GM12878 (cell line): ENCODE measurements at regions not wholly inside any gene's neighbourhood (a gene's known extent, or its start where the extent isn't known, plus 50 kb on each side); places are given as distances from the start of the nearest gene placed in this dataset.

Experiments
- ATAC-seq: fragments of 200-7000 bp; cut with Tn5 transposase; 3 replicates; pipeline ENCODE4 v1.9.1; 2020; ENCODE audit warnings: mild to moderate bottlenecking, moderate library complexity
- BruUV-seq: library from RNA; stranded (reverse); fragments of 400-500 nt; replicated peaks from 2 replicates; lab custom pipeline; 2021; lab: Mats Ljungman, UMichigan
- CTCF ChIA-PET: fragments of 300-600 bp; sonication (Branson Sonifier 250); formaldehyde crosslinking; extraction: SDS; loops from one replicate; lab custom pipeline; 2021; ENCODE audit warnings: inconsistent platforms; lab: Yijun Ruan, JAX
- POLR2A ChIA-PET: fragments of 350-600 bp; formaldehyde crosslinking; extraction: SDS; loops from one replicate; lab custom pipeline; 2021; ENCODE audit warnings: inconsistent platforms; lab: Charles Lee
- RAD21 ChIA-PET: fragments of 300-600 bp; sonication (Branson Sonifier 250); formaldehyde crosslinking; loops from one replicate; lab custom pipeline; 2023; ENCODE audit warnings: antibody characterized with exemption; ENCODE audit not compliant: unreplicated experiment; lab: Charles Lee
- SMC1A ChIA-PET: fragments of 300-600 bp; sonication (Branson Sonifier 250); formaldehyde crosslinking; loops from one replicate; lab custom pipeline; 2023; ENCODE audit not compliant: unreplicated experiment, uncharacterized antibody; lab: Charles Lee
- DNase-seq: peaks from one replicate; pipeline ENCODE4 v3.0.0-alpha.2; 2011; ENCODE audit warnings: low read depth, low spot score
- FAIRE-seq: peaks from 3 replicates; lab custom pipeline; 2011; peaks lifted over from hg19 to GRCh38; lab: Jason Lieb, UNC
- H2AFZ ChIP-seq: 2 replicates; pipeline ENCODE4 v1.6.0; 2011; ENCODE audit warnings: low read depth, low read length, control low read depth; ENCODE audit not compliant: control insufficient read depth
- H3K27ac ChIP-seq: 2 replicates; pipeline ENCODE4 v1.5.1; 2011; ENCODE audit warnings: control low read depth; ENCODE audit not compliant: control insufficient read depth, insufficient read depth
- H3K27me3 ChIP-seq, 2 experiments: replicated peaks in 1 of 2; 2 replicates each; pipeline versions ENCODE4 v1.6.0 to v1.6.1; 2011; ENCODE audit warnings: low read length in 1 of 2; ENCODE audit not compliant: control insufficient read depth in 2 of 2, insufficient read depth in 2 of 2
- H3K36me3 ChIP-seq, 2 experiments: 2 replicates each; pipeline ENCODE4 v1.5.1; 2011; ENCODE audit warnings: low read length in 1 of 2; ENCODE audit not compliant: control insufficient read depth in 2 of 2, insufficient read depth in 2 of 2
- H3K4me1 ChIP-seq: 2 replicates; pipeline ENCODE4 v1.6.1; 2011; ENCODE audit warnings: mild to moderate bottlenecking, low read length, moderate library complexity, mixed read lengths; ENCODE audit not compliant: control insufficient read depth, insufficient read depth
- H3K4me2 ChIP-seq: 2 replicates; pipeline ENCODE4 v1.6.0; 2011; ENCODE audit warnings: control low read depth; ENCODE audit not compliant: control insufficient read depth, insufficient read depth
- H3K4me3 ChIP-seq: fragments of 200-600 bp; sonication (generic); 2 replicates; pipeline ENCODE4 v1.5.1; 2016
- H3K79me2 ChIP-seq: 2 replicates; pipeline ENCODE4 v1.6.0; 2011; ENCODE audit warnings: low read length; ENCODE audit not compliant: control insufficient read depth, insufficient read depth
- H3K9ac ChIP-seq: 2 replicates; pipeline ENCODE4 v1.8.0; 2011; ENCODE audit warnings: low read length, control low read depth, mixed read lengths; ENCODE audit not compliant: control insufficient read depth, insufficient read depth
- H3K9me3 ChIP-seq: replicated peaks from 3 replicates; pipeline ENCODE4 v1.5.1; 2011; ENCODE audit warnings: mild to moderate bottlenecking, low read length; ENCODE audit not compliant: control insufficient read depth, insufficient read depth
- H4K20me1 ChIP-seq: 2 replicates; pipeline ENCODE4 v1.6.0; 2011; ENCODE audit not compliant: control insufficient read depth, insufficient read depth
- CBFB ChIP-seq: IDR thresholded peaks from 2 replicates; pipeline ENCODE4 v1.6.1; 2016; ENCODE audit warnings: antibody characterized with exemption, low read depth
- ETV6 ChIP-seq, 2 experiments: fragments of 450-650 bp in 1 of 2; IDR thresholded peaks in 1 of 2; conservative IDR thresholded peaks in 1 of 2; 2 replicates each; pipeline ENCODE4 v1.6.1; 2014; ENCODE audit warnings: antibody characterized with exemption in 1 of 2, borderline replicate concordance in 1 of 2, low read depth in 1 of 2, mild to moderate bottlenecking in 1 of 2, moderate library complexity in 1 of 2
- NKRF ChIP-seq: fragments of 450-650 bp; conservative IDR thresholded peaks from 2 replicates; pipeline ENCODE4 v1.6.1; 2017; ENCODE audit warnings: mild to moderate bottlenecking, moderate library complexity
- PAX5 ChIP-seq: IDR thresholded peaks from 2 replicates; pipeline ENCODE4 v1.6.1; 2011; ENCODE audit warnings: low read depth, low read length, borderline replicate concordance
- RELB ChIP-seq: fragments of 450-650 bp; IDR thresholded peaks from 2 replicates; pipeline ENCODE4 v1.6.1; 2017; ENCODE audit warnings: low read depth, mild to moderate bottlenecking, moderate library complexity
- SP1 ChIP-seq: IDR thresholded peaks from one replicate; pipeline ENCODE4 v1.6.1; 2011; ENCODE audit warnings: low read depth, low read length
- ZNF24 ChIP-seq: fragments of 450-650 bp; IDR thresholded peaks from 2 replicates; pipeline ENCODE4 v1.6.1; 2017; ENCODE audit warnings: antibody characterized with exemption, mild to moderate bottlenecking
- WGBS: methylation state at CpG from one replicate; pipeline ENCODE4 v1.1.6; 2016; ENCODE audit warnings: low lambda C conversion rate; ENCODE audit not compliant: insufficient replicate concordance, insufficient coverage; ENCODE audit errors: missing lambda C conversion rate; 5-methylcytosine and 5-hydroxymethylcytosine counted together
- in situ Hi-C: fragments of 300-500 bp; cut with MboI; formaldehyde crosslinking; loops from 9 replicates; pipeline ENCODE4 v1.14.3; 2018; ENCODE audit warnings: mixed read lengths
- intact Hi-C: fragments of 100-400 bp; cut with micrococcal nuclease; formaldehyde crosslinking; loops from one replicate; pipeline ENCODE4 v1.14.2; 2022; ENCODE audit not compliant: unreplicated experiment

GRCh38 chr2:8082840-8083239, 599.0 kb upstream of the ID2 start:
- no peak overlapping the region for H3K9ac ChIP-seq
- in situ Hi-C loops: no loop called here
- ChIA-PET CTCF (interaction anchor here (1.4 kb wide), 1 partner anchor 212 kb away, joined by 3 read pairs; no protein-coding TSS in a partner anchor), RAD21 (no interaction called here), POLR2A (no interaction called here), SMC1A (interaction anchor here (1.0 kb wide), 1 partner anchor 29 kb away, joined by 3 read pairs; no protein-coding TSS in a partner anchor)
- intact Hi-C loops: no loop called here
- H3K36me3 ChIP-seq: no peaks in the 10 kb centered on the region
- no peak overlapping the region for H3K27ac ChIP-seq
- no peaks in the 10 kb centered on the region for H4K20me1 ChIP-seq
- DNase-seq (no peak), FAIRE-seq (no peak), ATAC-seq (no peak)
- H3K4me1 ChIP-seq: no peaks in the 10 kb centered on the region
- BruUV-seq: no TSS peak
- H2AFZ ChIP-seq: no peak overlapping the region
- H3K4me3 ChIP-seq: no peak overlapping the region
- no peak overlapping the region for H3K4me2 ChIP-seq
- 51% methylated on average over 4 of the region's 4 CpGs for WGBS
- no peaks in the 10 kb centered on the region for H3K79me2 ChIP-seq
- no peak for TF ChIP-seq RELB
- no peak for TF ChIP-seq NKRF
- no peak for TF ChIP-seq CBFB
- TF ChIP-seq ETV6 (conservative IDR thresholded peaks at IDR 0.05 in 1 of 2, IDR thresholded peaks at IDR 0.05 in 1 of 2; ENCODE audit: borderline replicate concordance in 1 of 2, low read depth in 1 of 2): no peak
- TF ChIP-seq ZNF24: no peak
- no peak for TF ChIP-seq SP1
- no peak for TF ChIP-seq PAX5
- H3K9me3 ChIP-seq: peaks cover 5% of the 10 kb centered on the region; the same call in 2 of the 3 replicates
- no peaks in the 10 kb centered on the region for H3K27me3 ChIP-seq
